ENCODE measurements at regions not wholly inside any gene's neighbourhood (a gene's known extent, or its start where the extent isn't known, plus 50 kb on each side); places are given as distances from the start of the nearest gene placed in this dataset.

DNA sequence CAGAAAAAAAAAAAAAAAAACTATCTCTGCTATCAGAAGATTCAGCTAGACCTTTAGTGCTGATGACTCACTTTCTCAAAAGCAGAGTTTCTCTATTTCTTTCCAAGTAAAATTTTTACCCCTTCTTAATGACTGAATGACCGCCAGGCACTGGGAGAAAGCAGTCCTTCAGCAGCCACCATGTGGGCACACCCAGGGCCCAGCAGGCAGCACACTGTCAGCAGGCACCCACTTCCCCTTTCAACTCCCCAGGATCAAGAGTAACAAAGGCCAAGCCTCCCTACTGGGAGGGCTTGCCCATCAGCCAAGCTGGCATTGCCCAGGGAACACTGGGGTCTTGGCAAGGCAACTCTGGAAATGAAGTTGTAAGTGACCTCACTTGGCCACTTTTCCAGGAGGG lies 201.9 kb upstream of the MAMLD1 start:
- TF ChIP-seq, protein P1, sequence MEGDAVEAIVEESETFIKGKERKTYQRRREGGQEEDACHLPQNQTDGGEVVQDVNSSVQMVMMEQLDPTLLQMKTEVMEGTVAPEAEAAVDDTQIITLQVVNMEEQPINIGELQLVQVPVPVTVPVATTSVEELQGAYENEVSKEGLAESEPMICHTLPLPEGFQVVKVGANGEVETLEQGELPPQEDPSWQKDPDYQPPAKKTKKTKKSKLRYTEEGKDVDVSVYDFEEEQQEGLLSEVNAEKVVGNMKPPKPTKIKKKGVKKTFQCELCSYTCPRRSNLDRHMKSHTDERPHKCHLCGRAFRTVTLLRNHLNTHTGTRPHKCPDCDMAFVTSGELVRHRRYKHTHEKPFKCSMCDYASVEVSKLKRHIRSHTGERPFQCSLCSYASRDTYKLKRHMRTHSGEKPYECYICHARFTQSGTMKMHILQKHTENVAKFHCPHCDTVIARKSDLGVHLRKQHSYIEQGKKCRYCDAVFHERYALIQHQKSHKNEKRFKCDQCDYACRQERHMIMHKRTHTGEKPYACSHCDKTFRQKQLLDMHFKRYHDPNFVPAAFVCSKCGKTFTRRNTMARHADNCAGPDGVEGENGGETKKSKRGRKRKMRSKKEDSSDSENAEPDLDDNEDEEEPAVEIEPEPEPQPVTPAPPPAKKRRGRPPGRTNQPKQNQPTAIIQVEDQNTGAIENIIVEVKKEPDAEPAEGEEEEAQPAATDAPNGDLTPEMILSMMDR (IDR thresholded peaks at IDR 0.05; ENCODE audit: low read depth, low read length): no peak
- TF ChIP-seq POLR2A (IDR thresholded peaks at IDR 0.05; ENCODE audit: extremely low read depth, insufficient read length): no peak
